ENCODE measurements at regions not wholly inside any gene's neighbourhood (a gene's known extent, or its start where the extent isn't known, plus 50 kb on each side); places are given as distances from the start of the nearest gene placed in this dataset.

DNA sequence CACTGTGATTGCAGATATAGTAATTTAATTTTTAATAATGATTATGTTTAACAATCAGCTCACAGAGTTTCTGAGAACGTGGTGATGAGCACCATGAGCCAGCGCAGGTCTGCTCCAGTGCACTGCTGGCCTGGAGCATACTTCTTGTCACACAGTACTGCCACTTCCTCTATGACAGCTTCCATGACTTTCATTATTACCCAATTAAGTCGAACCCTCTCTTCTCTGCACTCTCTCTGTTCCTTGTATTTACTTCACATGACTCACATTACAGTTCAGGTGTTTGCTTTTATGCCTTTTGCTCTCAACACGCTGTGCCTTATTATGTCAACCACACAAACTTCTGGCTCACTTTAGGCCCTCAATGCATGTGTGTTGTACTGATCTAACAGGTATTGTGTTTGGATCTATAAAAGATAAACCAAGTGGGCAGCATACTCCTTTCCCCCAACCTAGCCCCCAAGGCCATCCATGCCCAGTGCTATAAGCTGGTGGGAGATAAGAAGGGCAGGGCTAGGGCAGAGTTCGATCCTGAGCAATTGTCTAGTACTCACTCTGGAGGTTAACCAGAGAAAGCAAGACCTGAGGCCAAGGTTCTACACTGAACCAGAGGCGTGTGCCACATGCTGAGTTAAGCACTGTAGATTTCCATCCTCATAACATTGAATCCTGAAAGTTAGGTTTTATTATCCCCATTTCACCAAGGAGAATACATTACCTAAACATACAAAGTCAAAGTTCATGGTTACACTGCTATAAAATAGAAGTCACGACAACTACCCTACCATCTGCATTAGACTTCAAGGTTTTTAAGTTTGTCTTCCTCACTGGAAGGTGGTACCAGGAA, 356.5 kb downstream of the INSC start:
- TF ChIP-seq, protein P1, sequence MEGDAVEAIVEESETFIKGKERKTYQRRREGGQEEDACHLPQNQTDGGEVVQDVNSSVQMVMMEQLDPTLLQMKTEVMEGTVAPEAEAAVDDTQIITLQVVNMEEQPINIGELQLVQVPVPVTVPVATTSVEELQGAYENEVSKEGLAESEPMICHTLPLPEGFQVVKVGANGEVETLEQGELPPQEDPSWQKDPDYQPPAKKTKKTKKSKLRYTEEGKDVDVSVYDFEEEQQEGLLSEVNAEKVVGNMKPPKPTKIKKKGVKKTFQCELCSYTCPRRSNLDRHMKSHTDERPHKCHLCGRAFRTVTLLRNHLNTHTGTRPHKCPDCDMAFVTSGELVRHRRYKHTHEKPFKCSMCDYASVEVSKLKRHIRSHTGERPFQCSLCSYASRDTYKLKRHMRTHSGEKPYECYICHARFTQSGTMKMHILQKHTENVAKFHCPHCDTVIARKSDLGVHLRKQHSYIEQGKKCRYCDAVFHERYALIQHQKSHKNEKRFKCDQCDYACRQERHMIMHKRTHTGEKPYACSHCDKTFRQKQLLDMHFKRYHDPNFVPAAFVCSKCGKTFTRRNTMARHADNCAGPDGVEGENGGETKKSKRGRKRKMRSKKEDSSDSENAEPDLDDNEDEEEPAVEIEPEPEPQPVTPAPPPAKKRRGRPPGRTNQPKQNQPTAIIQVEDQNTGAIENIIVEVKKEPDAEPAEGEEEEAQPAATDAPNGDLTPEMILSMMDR (conservative IDR thresholded peaks at IDR 0.05; ENCODE audit: low read depth in 2 of 2) = no peak
- TF ChIP-seq POLR2AphosphoS5 (IDR thresholded peaks at IDR 0.05; ENCODE audit: low read depth) = no peak
